IMR-90 (cell line): ENCODE measurements at regions not wholly inside any gene's neighbourhood (a gene's known extent, or its start where the extent isn't known, plus 50 kb on each side); places are given as distances from the start of the nearest gene placed in this dataset.
"Not testable (repeated sequence)": the region's sequence is repeated elsewhere in the genome, so short reads cannot be mapped to it uniquely, and the experiment has no call there.

Experiments
- ATAC-seq: fragments of 200-7000 bp; cut with Tn5 transposase; 2 replicates; pipeline ENCODE4 v1.9.1; 2020; ENCODE audit warnings: low read depth, mild to moderate bottlenecking, moderate library complexity
- BruUV-seq: library from RNA; stranded (reverse); fragments of 400-500 nt; replicated peaks from 2 replicates; lab custom pipeline; 2021; lab: Mats Ljungman, UMichigan
- CTCF ChIA-PET: fragments of 300-600 bp; formaldehyde crosslinking; extraction: SDS; loops from one replicate; lab custom pipeline; 2021; ENCODE audit warnings: antibody characterized with exemption; lab: Yijun Ruan, JAX
- POLR2A ChIA-PET: fragments of 300-600 bp; sonication (Branson Sonifier 250); formaldehyde crosslinking; loops from one replicate; lab custom pipeline; 2022; ENCODE audit warnings: antibody characterized with exemption; ENCODE audit not compliant: unreplicated experiment; lab: Charles Lee
- DNase-seq: peaks from one replicate; pipeline ENCODE4 v3.0.0; 2013
- H2AFZ ChIP-seq: replicated peaks from 2 replicates; pipeline ENCODE3; 2013; ENCODE audit warnings: low read length, mild to moderate bottlenecking; ENCODE audit not compliant: poor library complexity
- H2AK5ac ChIP-seq: 2 replicates; pipeline ENCODE4 v1.6.1; 2013; ENCODE audit warnings: low read depth, low read length, inconsistent platforms
- H2AK9ac ChIP-seq: replicated peaks from 2 replicates; pipeline ENCODE3; 2013; ENCODE audit warnings: mild to moderate bottlenecking, low read depth, low read length, moderate library complexity; ENCODE audit not compliant: poor library complexity
- H2BK120ac ChIP-seq: 2 replicates; pipeline ENCODE4 v1.6.1; 2013; ENCODE audit warnings: low read depth, low read length, inconsistent platforms
- H2BK15ac ChIP-seq: 3 replicates; pipeline ENCODE4 v1.6.1; 2013; ENCODE audit warnings: low read depth, low read length, inconsistent platforms
- H2BK20ac ChIP-seq: 2 replicates; pipeline ENCODE4 v1.6.1; 2013; ENCODE audit warnings: low read depth, mild to moderate bottlenecking, inconsistent platforms, low read length, moderate library complexity
- H2BK5ac ChIP-seq: 2 replicates; pipeline ENCODE4 v1.6.1; 2013; ENCODE audit warnings: mild to moderate bottlenecking, low read depth, low read length, inconsistent platforms; ENCODE audit not compliant: poor library complexity, severe bottlenecking
- H3K14ac ChIP-seq: replicated peaks from 2 replicates; pipeline ENCODE4 v1.6.1; 2013; ENCODE audit warnings: low read depth, low read length, inconsistent platforms
- H3K18ac ChIP-seq: 2 replicates; pipeline ENCODE4 v1.6.1; 2013; ENCODE audit warnings: low read depth, low read length, control low read depth
- H3K23ac ChIP-seq: 2 replicates; pipeline ENCODE4 v1.6.1; 2013; ENCODE audit warnings: low read depth, low read length, inconsistent platforms
- H3K27ac ChIP-seq: 2 replicates; pipeline ENCODE4 v1.5.1; 2013; ENCODE audit warnings: mild to moderate bottlenecking, control low read depth, low read length; ENCODE audit not compliant: insufficient read depth
- H3K27me3 ChIP-seq: 2 replicates; pipeline ENCODE4 v1.6.1; 2013; ENCODE audit warnings: low read length; ENCODE audit not compliant: control insufficient read depth, insufficient read depth
- H3K36me3 ChIP-seq: 2 replicates; pipeline ENCODE4 v1.6.1; 2013; ENCODE audit warnings: low read length, mixed read lengths; ENCODE audit not compliant: control insufficient read depth, insufficient read depth
- H3K4ac ChIP-seq: 2 replicates; pipeline ENCODE4 v1.6.1; 2013; ENCODE audit warnings: low read depth, low read length, inconsistent platforms
- H3K4me1 ChIP-seq: 2 replicates; pipeline ENCODE4 v1.6.1; 2013; ENCODE audit warnings: low read length, mixed read lengths; ENCODE audit not compliant: control insufficient read depth, insufficient read depth
- H3K4me2 ChIP-seq: 2 replicates; pipeline ENCODE4 v1.6.1; 2013; ENCODE audit warnings: low read depth, mild to moderate bottlenecking, control low read depth, low read length, moderate library complexity
- H3K4me3 ChIP-seq: 2 replicates; pipeline ENCODE4 v1.5.1; 2013; ENCODE audit warnings: low read depth, mild to moderate bottlenecking, control low read depth, low read length, moderate library complexity; ENCODE audit not compliant: insufficient read depth
- H3K56ac ChIP-seq: 2 replicates; pipeline ENCODE4 v1.6.1; 2013; ENCODE audit warnings: low read length, inconsistent platforms; ENCODE audit not compliant: insufficient read depth; ENCODE audit errors: extremely low read depth
- H3K79me1 ChIP-seq, 2 experiments: 2 replicates each; pipeline ENCODE4 v1.6.1; 2013; ENCODE audit warnings: low read length in 2 of 2, inconsistent platforms in 1 of 2, low read depth in 1 of 2
- H3K9ac ChIP-seq: 2 replicates; pipeline ENCODE4 v1.6.1; 2013; ENCODE audit warnings: low read depth, low read length, control low read depth
- H3K9me1 ChIP-seq: 2 replicates; pipeline ENCODE4 v1.6.1; 2013; ENCODE audit warnings: low read length, inconsistent platforms; ENCODE audit not compliant: insufficient read depth
- H3K9me3 ChIP-seq: 2 replicates; pipeline ENCODE4 v1.6.1; 2013; ENCODE audit warnings: low read length; ENCODE audit not compliant: control insufficient read depth, insufficient read depth
- H4K20me1 ChIP-seq: 2 replicates; pipeline ENCODE4 v1.6.1; 2013; ENCODE audit warnings: low read length, inconsistent platforms; ENCODE audit not compliant: insufficient read depth
- H4K5ac ChIP-seq: 2 replicates; pipeline ENCODE4 v1.6.1; 2013; ENCODE audit warnings: mild to moderate bottlenecking, low read depth, low read length, control low read depth
- H4K8ac ChIP-seq, 2 experiments: 2 replicates each; pipeline ENCODE4 v1.6.1; 2013; ENCODE audit warnings: low read depth in 2 of 2, low read length in 2 of 2, control low read depth in 1 of 2, inconsistent platforms in 1 of 2
- H4K91ac ChIP-seq: 2 replicates; pipeline ENCODE4 v1.6.1; 2013; ENCODE audit warnings: low read depth, low read length, inconsistent platforms; ENCODE audit not compliant: insufficient read depth
- BHLHE40 ChIP-seq: fragments of 150-350 bp; IDR thresholded peaks from 2 replicates; pipeline ENCODE4 v1.6.1; 2016; ENCODE audit warnings: mild to moderate bottlenecking, low read depth, low read length
- CEBPB ChIP-seq: IDR thresholded peaks from 2 replicates; pipeline ENCODE4 v1.6.1; 2012; ENCODE audit warnings: low read depth, low read length, improper control_type of control experiment
- CHD1 ChIP-seq: IDR thresholded peaks from 2 replicates; pipeline ENCODE4 v1.6.1; 2012; ENCODE audit warnings: low read depth, low read length, improper control_type of control experiment
- FOS ChIP-seq: fragments of 150-350 bp; IDR thresholded peaks from 2 replicates; pipeline ENCODE4 v1.6.1; 2016; ENCODE audit warnings: low read depth, low read length
- MAZ ChIP-seq: IDR thresholded peaks from 2 replicates; pipeline ENCODE4 v1.6.1; 2012; ENCODE audit warnings: low read depth, mild to moderate bottlenecking, low read length, improper control_type of control experiment, moderate library complexity, borderline replicate concordance
- POLR2A ChIP-seq: IDR thresholded peaks from 2 replicates; pipeline ENCODE4 v1.6.1; 2012; ENCODE audit warnings: mild to moderate bottlenecking, low read depth, low read length
- RAD21 ChIP-seq: IDR thresholded peaks from 2 replicates; pipeline ENCODE4 v1.6.1; 2012; ENCODE audit warnings: low read length, improper control_type of control experiment
- RCOR1 ChIP-seq: IDR thresholded peaks from 2 replicates; pipeline ENCODE4 v1.6.1; 2012; ENCODE audit warnings: mild to moderate bottlenecking, low read length, improper control_type of control experiment; ENCODE audit not compliant: insufficient replicate concordance
- RFX5 ChIP-seq: IDR thresholded peaks from 2 replicates; pipeline ENCODE4 v1.8.0; 2012; ENCODE audit warnings: low read depth, mild to moderate bottlenecking, low read length, moderate library complexity
- WGBS, 2 experiments: methylation state at CpG; one replicate each; pipeline versions ENCODE4 v1.1.5 to v1.1.7; 2013; ENCODE audit warnings: missing lambda C conversion rate in 2 of 2; ENCODE audit not compliant: insufficient read length in 1 of 2; ENCODE audit errors: extremely low coverage in 2 of 2; 5-methylcytosine and 5-hydroxymethylcytosine counted together
- dilution Hi-C: fragments of 300-500 bp; cut with HindIII; formaldehyde crosslinking; loops from one replicate; pipeline ENCODE4 v1.14.3; 2018; ENCODE audit warnings: low sequenced_read_pairs; ENCODE audit not compliant: unreplicated experiment
- in situ Hi-C: fragments of 300-500 bp; cut with MboI; formaldehyde crosslinking; loops from 3 replicates; pipeline ENCODE4 v1.14.3; 2019; ENCODE audit warnings: low sequenced_read_pairs, inconsistent platforms, mixed read lengths
- intact Hi-C: fragments of 100-400 bp; cut with micrococcal nuclease; formaldehyde crosslinking; loops from 2 replicates; pipeline ENCODE4 v1.10.0; 2022
- TF ChIP-seq, protein P1 (sequence below): fragments of 150-350 bp; IDR thresholded peaks from 2 replicates; pipeline ENCODE4 v1.6.1; 2016; ENCODE audit warnings: low read depth, mild to moderate bottlenecking, low read length, moderate library complexity, borderline replicate concordance

DNA sequence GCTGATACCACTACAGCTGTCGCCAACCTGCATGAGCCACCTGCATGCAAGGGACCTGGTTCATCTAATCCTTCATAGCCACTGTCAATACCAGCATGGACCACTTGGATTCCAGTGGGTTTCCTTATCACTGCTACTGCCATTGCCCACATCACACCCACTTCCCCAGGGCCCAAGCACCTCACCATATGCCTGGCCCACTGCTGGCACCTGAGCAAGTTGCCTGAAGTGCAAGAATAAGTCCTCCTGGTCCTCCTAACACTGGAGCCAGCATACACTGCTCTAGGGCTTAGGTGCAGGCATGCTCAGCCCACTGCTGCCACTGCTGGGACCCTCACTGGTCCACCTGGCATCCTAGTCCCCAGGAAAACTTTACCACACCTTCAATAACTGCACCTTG lies 1136.8 kb upstream of the ADGRL4 start:
- ATAC-seq (no peak), DNase-seq (no peak)
- H3K27me3 ChIP-seq: no peaks in the 10 kb centered on the region
- peaks cover 9% of the 10 kb centered on the region for H3K9me3 ChIP-seq
- H2AK9ac ChIP-seq: no peak overlapping the region
- H2BK5ac ChIP-seq: no peak overlapping the region
- H3K23ac ChIP-seq: no peak overlapping the region
- no peaks in the 10 kb centered on the region for H3K79me1 ChIP-seq
- H3K4me2 ChIP-seq: no peak overlapping the region
- no peaks in the 10 kb centered on the region for H4K20me1 ChIP-seq
- H2AK5ac ChIP-seq: no peak overlapping the region
- H3K9me1 ChIP-seq: no peaks in the 10 kb centered on the region
- no peak overlapping the region for H2BK15ac ChIP-seq
- no CpG with 5 or more reads among the region's 1 CpG for WGBS, 2 experiments
- in situ Hi-C loops: no loop called here
- no peak overlapping the region for H3K18ac ChIP-seq
- no peak overlapping the region for H3K27ac ChIP-seq
- peak overlapping the region; percentile 11 for H2AFZ ChIP-seq
- TF ChIP-seq RAD21: no peak
- no peak for TF ChIP-seq FOS
- TF ChIP-seq RFX5: no peak
- no peak for TF ChIP-seq RCOR1
- no peak for TF ChIP-seq MAZ
- TF ChIP-seq, protein P1, sequence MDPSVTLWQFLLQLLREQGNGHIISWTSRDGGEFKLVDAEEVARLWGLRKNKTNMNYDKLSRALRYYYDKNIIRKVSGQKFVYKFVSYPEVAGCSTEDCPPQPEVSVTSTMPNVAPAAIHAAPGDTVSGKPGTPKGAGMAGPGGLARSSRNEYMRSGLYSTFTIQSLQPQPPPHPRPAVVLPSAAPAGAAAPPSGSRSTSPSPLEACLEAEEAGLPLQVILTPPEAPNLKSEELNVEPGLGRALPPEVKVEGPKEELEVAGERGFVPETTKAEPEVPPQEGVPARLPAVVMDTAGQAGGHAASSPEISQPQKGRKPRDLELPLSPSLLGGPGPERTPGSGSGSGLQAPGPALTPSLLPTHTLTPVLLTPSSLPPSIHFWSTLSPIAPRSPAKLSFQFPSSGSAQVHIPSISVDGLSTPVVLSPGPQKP: no peak
- TF ChIP-seq POLR2A: no peak
- TF ChIP-seq CHD1: no peak
- TF ChIP-seq BHLHE40: no peak
- TF ChIP-seq CEBPB: no peak
- H3K36me3 ChIP-seq: no peaks in the 10 kb centered on the region
- H3K9ac ChIP-seq: no peak overlapping the region
- no peak overlapping the region for H3K56ac ChIP-seq
- CTCF ChIA-PET: no interaction called here
- POLR2A ChIA-PET: no interaction called here
- BruUV-seq: no TSS peak
- H4K8ac ChIP-seq: no peak overlapping the region
- intact Hi-C loops: no loop called here
- no peak overlapping the region for H4K91ac ChIP-seq
- dilution Hi-C loops: no loop called here
- no peak overlapping the region for H4K5ac ChIP-seq
- no peak overlapping the region for H3K14ac ChIP-seq
- no peak overlapping the region for H3K4ac ChIP-seq
- H3K4me1 ChIP-seq: no peaks in the 10 kb centered on the region
- H2BK120ac ChIP-seq: no peak overlapping the region
- no peak overlapping the region for H2BK20ac ChIP-seq
- no peak overlapping the region for H3K4me3 ChIP-seq

DNA sequence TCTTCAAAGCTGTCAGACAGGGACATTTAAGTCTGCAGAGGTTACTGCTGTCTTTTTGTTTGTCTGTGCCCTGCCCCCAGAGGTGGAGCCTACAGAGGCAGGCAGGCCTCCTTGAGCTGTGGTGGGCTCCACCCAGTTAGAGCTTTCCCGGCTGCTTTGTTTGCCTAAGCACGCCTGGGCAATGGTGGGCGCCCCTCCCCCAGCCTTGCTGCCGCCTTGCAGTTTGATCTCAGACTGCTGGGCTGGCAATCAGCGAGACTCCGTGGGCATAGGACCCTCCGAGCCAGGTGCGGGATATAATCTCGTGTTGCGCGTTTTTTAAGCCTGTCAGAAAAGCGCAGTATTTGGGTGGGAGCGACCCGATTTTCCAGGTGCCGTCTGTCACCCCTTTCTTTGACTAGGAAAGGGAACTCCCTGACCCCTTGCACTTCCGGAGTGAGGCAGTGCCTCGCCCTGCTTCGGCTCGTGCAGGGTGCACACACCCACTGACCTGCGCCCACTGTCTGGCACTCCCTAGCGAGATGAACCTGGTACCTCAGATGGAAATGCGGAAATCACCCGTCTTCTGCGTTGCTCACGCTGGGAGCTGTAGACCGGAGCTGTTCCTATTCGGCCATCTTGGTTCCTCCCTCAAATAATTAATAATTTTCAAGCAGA lies 1131.5 kb upstream of the ADGRL4 start:
- POLR2A ChIA-PET, H3K79me1 ChIP-seq, H3K4me1 ChIP-seq, H4K20me1 ChIP-seq, intact Hi-C loops, H3K23ac ChIP-seq, dilution Hi-C loops, H4K91ac ChIP-seq, H3K27me3 ChIP-seq, ATAC-seq, H3K27ac ChIP-seq, BruUV-seq, H4K8ac ChIP-seq, H2BK15ac ChIP-seq, H3K4me2 ChIP-seq, H2BK120ac ChIP-seq, H2AK9ac ChIP-seq, H3K56ac ChIP-seq, H4K5ac ChIP-seq, H3K9me1 ChIP-seq, H3K4me3 ChIP-seq, CTCF ChIA-PET, DNase-seq, H3K36me3 ChIP-seq, H2AK5ac ChIP-seq, H3K14ac ChIP-seq, H2BK5ac ChIP-seq, H3K9me3 ChIP-seq, H3K9ac ChIP-seq, in situ Hi-C loops, H3K18ac ChIP-seq, H3K4ac ChIP-seq, H2AFZ ChIP-seq, H2BK20ac ChIP-seq: not testable (repeated sequence)
- 93% methylated on average over 3 of the region's 27 CpGs; no CpG with 5 or more reads in 1 of the 2 experiments for WGBS, 2 experiments
